Bronchial epithelial cell (primary cell): ENCODE measurements at regions not wholly inside any gene's neighbourhood (a gene's known extent, or its start where the extent isn't known, plus 50 kb on each side); places are given as distances from the start of the nearest gene placed in this dataset.

Source experiments
- DNase-seq: peaks from one replicate; pipeline ENCODE4 v3.0.0-alpha.2; 2010; ENCODE audit warnings: low read depth
- FAIRE-seq: peaks from 2 replicates; lab custom pipeline; 2011; peaks lifted over from hg19 to GRCh38; lab: Jason Lieb, UNC
- H3K27me3 ChIP-seq: 2 replicates; pipeline ENCODE4 v1.5.1; 2011; ENCODE audit warnings: low read length; ENCODE audit not compliant: control insufficient read depth, insufficient read depth
- H3K36me3 ChIP-seq: 2 replicates; pipeline ENCODE4 v1.5.1; 2011; ENCODE audit warnings: low read length; ENCODE audit not compliant: control insufficient read depth, insufficient read depth
- H3K4me3 ChIP-seq: 2 replicates; pipeline ENCODE4 v1.5.1; 2011; ENCODE audit warnings: mild to moderate bottlenecking, low read depth, low read length, control low read depth
- TF ChIP-seq, protein P1 (sequence below): IDR thresholded peaks from 2 replicates; pipeline ENCODE4 v1.5.1; 2011; ENCODE audit warnings: mild to moderate bottlenecking, moderate library complexity, low read length, control low read depth, inconsistent platforms; ENCODE audit not compliant: insufficient read depth, severe bottlenecking

DNA sequence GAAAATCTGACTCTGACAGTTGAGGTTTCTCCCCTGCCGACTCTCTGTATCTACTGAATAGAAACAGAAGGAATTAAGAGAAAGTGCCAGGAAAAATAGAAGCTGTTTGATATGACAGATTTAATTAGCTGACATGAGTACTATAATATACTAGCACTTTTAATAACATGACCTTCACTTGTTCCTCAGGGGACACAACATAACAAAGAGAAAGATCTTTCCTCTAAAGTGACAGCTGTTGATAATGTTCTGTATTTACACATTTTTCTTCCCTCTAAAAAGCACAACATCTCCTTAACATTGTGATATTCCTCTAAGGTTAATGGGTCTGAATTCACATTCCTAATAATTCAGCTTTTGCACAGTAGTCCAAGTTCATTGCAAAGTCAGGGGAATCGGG lies 1136.0 kb downstream of the PCDH17 start:
- DNase-seq: no peak
- Histone ChIP-seq H3K27me3 (no peaks in the 10 kb centered on the region), H3K4me3 (no peak overlapping the region), H3K36me3 (no peaks in the 10 kb centered on the region)
- TF ChIP-seq, protein P1, sequence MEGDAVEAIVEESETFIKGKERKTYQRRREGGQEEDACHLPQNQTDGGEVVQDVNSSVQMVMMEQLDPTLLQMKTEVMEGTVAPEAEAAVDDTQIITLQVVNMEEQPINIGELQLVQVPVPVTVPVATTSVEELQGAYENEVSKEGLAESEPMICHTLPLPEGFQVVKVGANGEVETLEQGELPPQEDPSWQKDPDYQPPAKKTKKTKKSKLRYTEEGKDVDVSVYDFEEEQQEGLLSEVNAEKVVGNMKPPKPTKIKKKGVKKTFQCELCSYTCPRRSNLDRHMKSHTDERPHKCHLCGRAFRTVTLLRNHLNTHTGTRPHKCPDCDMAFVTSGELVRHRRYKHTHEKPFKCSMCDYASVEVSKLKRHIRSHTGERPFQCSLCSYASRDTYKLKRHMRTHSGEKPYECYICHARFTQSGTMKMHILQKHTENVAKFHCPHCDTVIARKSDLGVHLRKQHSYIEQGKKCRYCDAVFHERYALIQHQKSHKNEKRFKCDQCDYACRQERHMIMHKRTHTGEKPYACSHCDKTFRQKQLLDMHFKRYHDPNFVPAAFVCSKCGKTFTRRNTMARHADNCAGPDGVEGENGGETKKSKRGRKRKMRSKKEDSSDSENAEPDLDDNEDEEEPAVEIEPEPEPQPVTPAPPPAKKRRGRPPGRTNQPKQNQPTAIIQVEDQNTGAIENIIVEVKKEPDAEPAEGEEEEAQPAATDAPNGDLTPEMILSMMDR: no peak
- FAIRE-seq: no peak

DNA sequence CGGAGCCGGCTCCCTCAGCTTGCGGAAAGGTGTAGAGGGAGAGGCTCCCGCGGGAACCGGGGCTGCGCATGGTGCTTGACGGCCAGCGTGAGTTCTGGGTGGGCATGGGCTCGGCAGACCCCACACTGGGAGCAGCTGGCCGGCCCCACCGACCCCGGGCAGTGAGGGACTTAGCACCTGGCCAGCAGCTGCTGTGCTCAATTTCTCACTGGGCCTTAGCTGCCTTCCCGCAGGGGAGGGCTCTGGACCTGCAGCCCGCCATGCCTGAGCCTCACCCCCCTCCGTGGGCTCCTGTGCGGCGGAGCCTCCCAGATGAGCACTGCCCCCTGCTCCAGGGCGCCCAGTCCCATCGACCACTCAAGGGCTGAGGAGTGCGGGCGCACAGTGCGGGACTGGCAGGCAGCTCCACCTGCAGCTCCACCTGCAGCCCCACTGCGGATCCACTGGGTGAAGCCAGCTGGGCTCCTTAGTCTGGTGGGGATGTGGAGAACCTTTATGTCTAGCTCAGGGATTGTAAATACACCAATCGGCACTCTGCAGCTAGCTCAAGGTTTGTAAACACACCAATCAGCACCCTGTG lies 1141.8 kb downstream of the PCDH17 start:
- Histone ChIP-seq H3K4me3 (no peak overlapping the region), H3K27me3 (no peaks in the 10 kb centered on the region), H3K36me3 (no peaks in the 10 kb centered on the region)
- TF ChIP-seq, protein P1: no peak
- no peak for DNase-seq
- no peak for FAIRE-seq

DNA sequence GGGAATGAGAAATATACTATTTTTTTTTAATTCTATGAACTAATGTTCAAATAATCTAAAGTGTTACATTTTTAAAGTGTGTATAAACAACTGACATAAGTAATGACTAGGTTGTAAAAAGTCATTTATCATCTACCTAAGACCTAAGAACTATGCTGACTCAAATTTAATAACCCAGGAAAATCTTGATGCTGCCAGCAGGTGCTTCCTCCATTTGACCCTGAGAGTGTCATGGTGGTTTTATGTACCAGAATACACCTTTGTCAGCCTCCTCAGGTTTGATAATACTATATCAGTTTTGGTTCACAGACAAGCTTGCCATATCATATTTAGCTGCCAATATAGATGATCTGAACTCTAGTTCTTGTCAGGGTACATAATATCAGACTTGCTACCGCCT lies 1151.2 kb downstream of the PCDH17 start:
- no peak for FAIRE-seq
- TF ChIP-seq, protein P1: no peak
- Histone ChIP-seq H3K27me3 (no peaks in the 10 kb centered on the region), H3K4me3 (no peak overlapping the region), H3K36me3 (no peaks in the 10 kb centered on the region)
- DNase-seq: no peak

DNA sequence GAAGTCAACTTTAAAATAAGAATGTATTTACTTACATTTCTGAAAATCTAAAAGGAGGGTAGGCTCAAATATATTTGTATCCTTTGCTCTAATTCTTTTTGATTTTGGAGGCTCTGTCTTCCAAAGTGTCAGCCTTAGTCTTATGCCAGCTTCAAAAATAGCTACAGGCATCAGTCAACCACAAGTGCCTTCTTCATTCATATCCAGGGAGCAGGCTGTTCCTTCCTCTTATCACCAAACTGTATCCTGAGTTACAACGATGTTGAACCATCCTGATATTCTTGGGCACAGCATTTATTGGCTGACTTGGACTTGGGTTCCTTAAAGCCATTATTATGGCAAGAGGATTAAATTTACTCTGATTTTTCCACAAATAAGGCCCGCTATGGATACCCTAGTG lies 1161.3 kb downstream of the PCDH17 start:
- FAIRE-seq (no peak), DNase-seq (no peak)
- Histone ChIP-seq H3K36me3 (no peaks in the 10 kb centered on the region), H3K27me3 (no peaks in the 10 kb centered on the region), H3K4me3 (no peak overlapping the region)
- TF ChIP-seq, protein P1: no peak

DNA sequence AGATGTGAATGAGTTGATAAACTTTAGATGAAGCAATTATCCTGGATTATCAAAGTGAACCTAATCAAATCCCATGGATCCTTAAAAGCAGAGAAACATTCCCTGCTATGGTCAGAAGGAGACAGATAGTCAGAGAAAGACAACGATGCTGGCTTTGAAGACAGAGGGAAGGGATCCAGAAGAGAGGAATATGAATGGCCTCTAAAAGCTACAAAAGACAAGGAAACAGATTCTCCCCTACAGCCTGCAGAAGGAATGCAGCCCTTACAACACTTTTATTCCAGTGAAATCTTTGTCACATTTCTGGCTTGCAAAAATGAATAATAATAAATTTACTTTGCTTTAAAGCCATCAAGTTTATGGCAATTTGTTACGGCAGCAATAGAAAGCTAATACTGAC lies 1164.2 kb downstream of the PCDH17 start:
- DNase-seq: no peak

DNA sequence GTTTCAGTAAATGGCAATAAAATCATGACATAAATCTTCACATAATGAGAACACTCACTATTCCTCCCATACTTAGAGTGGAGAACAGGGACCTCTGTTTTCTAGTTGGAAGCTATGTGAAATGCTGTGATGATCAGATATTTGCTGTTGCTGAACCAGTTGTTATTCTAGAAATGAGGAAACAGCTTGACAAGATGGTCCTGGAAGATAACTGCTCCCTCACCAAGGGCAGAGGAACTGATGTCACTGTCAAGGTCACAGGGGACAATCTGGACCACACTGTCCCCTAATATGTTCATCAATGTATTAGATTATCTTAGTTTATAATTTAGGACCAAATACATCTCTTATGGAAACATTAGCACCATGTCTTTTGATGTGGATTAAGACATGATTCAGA lies 1173.3 kb downstream of the PCDH17 start:
- Histone ChIP-seq H3K4me3 (no peak overlapping the region), H3K27me3 (no peaks in the 10 kb centered on the region), H3K36me3 (no peaks in the 10 kb centered on the region)
- no peak for DNase-seq
- no peak for FAIRE-seq
- TF ChIP-seq, protein P1: no peak

More for the DNA sequence above, 1164.2 kb downstream of the PCDH17 start:
- no peak for FAIRE-seq
- H3K36me3 ChIP-seq: no peaks in the 10 kb centered on the region
- no peak overlapping the region for H3K4me3 ChIP-seq
- TF ChIP-seq, protein P1: no peak
- H3K27me3 ChIP-seq: no peaks in the 10 kb centered on the region
